ENCODE measurements at regions not wholly inside any gene's neighbourhood (a gene's known extent, or its start where the extent isn't known, plus 50 kb on each side); places are given as distances from the start of the nearest gene placed in this dataset.

- no peak for DNase-seq (ENCODE audit: low spot score)
These were observed 99.6 kb upstream of the DDX18 start for GRCh38 chr2:117714745-117715417.

DNA sequence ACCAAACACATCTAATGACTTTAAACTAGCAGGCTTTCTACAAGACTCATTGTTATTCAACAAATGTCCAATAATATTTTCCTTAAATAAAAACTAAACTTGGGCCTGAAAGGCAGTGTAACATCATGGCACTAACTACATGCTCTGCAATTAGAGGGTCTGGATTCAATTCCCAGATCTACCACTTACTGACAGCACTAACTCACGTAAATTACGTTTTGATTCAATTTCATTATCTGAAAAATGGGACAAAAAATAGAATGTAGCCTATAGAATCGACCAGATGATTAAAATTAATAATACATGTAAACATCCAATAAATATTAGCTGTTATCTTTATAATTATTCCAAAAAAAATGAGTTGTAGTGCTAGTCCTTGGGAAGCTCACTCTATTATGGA, 98.0 kb upstream of the DDX18 start:
- DNase-seq (ENCODE audit: low spot score): no peak

DNA sequence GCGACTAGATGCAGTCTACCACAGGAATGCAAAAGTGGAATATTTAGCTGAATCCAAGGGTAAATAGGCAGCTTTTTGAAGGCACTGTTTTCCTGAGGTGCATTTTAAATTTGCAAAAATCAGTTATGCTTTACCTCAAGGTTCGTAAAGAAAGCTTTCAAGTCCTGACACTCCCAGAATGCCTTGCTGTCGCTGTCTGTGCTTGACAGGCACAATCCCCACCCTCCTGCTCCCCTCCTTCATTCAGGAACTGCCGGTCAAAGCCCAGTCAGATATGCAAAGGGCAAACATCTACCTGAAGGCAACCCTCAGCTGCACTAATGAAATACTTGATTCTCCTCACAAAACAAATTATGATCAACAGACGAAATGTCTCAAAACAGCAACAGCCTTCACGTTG, 97.4 kb upstream of the DDX18 start:
- DNase-seq (ENCODE audit: low spot score): no peak

DNA sequence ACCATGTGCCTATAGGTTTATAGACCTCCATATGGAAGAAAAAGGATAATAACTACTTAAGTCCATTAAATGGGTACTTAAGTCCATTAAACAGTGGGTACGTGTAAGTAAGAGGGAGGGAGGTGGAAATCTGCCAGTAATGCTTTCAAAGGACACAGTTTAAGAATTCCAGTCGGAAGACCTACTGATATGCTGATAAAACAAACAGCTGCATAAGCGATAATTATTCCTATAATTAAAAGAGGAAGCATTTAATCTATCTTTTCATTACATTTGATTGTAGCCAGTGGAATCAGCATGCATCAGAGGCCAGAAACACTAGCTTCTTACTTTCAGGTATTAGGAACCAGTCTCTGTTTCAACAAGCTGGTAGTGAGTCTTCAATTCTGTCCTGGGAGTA, 96.4 kb upstream of the DDX18 start:
- no peak for DNase-seq (ENCODE audit: low spot score)

GRCh38 chr2:117720765-117721164, 93.7 kb upstream of the DDX18 start:
- no peak for DNase-seq (ENCODE audit: low spot score)

DNA sequence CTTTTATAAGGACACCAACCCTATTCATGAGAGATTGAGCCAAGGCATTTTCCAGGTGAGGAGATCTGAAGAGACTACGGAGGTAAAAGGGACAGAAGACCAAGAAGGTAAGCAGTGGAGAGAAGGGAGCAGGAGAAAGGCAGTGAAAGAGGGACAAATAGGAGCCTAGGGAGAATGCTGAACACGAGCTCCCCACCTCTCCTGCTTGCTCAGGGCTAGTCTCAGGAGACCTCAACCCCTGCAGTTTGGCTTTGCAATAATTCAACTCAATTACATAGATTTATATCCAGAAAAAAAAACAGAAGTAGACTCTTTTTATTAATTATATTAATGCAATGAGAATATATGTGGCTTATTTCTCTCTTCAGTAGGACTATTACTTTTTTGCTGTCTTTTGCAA, 91.0 kb upstream of the DDX18 start:
- no peak for DNase-seq (ENCODE audit: low spot score)

GRCh38 chr2:117723888-117724434, 90.5 kb upstream of the DDX18 start:
- no peak for DNase-seq (ENCODE audit: low spot score)

GRCh38 chr2:117726747-117727146, 87.7 kb upstream of the DDX18 start:
- DNase-seq (ENCODE audit: low spot score): no peak

- DNase-seq (ENCODE audit: low spot score): no peak
These were observed 76.6 kb upstream of the DDX18 start for GRCh38 chr2:117737846-117738245.

DNA sequence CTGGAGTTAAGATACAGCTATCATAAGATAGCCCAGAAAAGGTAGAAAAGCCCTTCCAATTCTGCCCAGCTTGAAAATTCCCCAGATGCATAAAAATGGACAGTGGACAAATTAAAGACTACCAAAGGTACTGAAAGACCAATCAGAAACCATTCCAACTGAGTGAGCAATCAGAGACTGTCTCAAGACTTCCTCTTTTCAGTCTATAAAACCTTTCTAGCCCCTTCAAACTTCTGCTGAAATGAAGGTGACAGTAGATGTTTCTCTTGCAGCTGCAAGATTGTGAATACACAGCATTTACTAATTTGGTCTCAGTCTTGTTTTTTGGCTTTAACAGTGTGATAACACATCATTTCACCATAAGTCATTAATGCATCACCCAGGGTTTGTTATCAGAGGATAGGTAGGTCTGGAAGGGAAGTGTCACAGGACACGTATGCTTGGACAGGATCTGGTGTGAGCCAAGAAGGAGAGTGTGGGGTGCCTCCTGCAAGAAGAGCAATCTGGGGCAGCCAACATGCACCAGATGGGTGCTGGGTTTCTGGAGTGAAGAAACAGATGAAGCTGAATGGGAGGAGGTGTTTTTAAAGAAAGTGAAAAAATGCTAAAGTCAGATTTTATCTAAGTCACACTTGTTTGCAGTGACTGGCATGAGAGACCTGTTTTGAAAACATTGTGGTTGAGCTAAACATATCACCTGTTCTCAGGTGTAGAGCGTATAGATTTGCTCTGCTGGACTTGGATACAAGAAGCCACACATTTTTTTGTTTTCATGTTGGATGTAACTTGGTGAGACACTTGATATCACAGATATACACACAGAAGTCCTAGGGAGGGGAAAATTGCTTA, 75.3 kb upstream of the DDX18 start:
- no peak for DNase-seq (ENCODE audit: low spot score)

- DNase-seq (ENCODE audit: low spot score): no peak
These were observed 69.0 kb upstream of the DDX18 start for GRCh38 chr2:117745537-117745936.

DNA sequence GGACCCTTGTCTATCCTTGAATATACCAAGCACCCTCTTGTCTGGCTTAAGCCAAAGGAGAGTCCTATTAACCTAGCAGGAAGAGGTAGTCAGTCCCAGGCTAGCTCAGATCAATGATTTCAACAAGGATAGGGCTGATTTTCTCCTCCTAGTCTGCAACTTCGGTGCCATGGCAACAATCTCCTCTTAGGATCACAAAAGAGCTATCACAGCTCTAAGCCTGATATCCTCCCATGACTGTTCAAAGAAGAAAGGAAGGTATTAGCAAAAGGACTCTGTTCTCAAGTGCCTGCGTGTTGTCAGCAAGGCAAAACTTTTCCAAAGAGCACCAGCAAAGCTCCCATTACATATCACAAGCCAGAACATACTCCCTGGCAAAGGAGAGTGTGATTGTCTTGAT, 58.7 kb upstream of the DDX18 start:
- DNase-seq (ENCODE audit: low spot score): no peak

- DNase-seq (ENCODE audit: low spot score): no peak
These were observed 53.6 kb upstream of the DDX18 start for GRCh38 chr2:117760916-117761315.

DNA sequence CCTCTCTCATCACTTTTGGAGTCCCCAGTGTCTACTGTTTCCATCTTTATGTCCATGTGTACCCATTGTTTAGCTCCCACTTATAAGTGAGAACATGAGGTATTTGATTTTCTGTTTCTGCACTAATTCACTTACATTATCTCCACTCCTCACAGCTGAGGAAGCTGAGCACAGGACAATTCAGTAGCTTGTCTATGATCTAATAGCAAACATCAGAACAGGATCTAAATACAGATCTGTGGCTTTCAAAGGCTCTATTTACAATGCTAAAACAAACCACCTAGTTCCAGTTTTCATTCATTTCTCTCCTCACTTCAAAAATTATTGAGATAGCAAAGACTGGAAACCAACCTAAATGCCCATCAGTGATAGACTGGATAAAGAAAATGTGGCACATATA, 52.0 kb upstream of the DDX18 start:
- no peak for DNase-seq (ENCODE audit: low spot score)

GRCh38 chr2:117763804-117764203, 50.7 kb upstream of the DDX18 start:
- DNase-seq (ENCODE audit: low spot score): no peak
